HG03103 (cell line): ENCODE measurements at regions not wholly inside any gene's neighbourhood (a gene's known extent, or its start where the extent isn't known, plus 50 kb on each side); places are given as distances from the start of the nearest gene placed in this dataset.

Source experiments
- ATAC-seq: cut with Tn5 transposase; IDR thresholded peaks from one replicate; pipeline ENCODE4 v1.9.1; 2021; ENCODE audit warnings: low read depth; ENCODE audit not compliant: unreplicated experiment

- no peak for ATAC-seq
These were observed 230.5 kb downstream of the PIK3R1 start for GRCh38 chr5:68446070-68446357.

DNA sequence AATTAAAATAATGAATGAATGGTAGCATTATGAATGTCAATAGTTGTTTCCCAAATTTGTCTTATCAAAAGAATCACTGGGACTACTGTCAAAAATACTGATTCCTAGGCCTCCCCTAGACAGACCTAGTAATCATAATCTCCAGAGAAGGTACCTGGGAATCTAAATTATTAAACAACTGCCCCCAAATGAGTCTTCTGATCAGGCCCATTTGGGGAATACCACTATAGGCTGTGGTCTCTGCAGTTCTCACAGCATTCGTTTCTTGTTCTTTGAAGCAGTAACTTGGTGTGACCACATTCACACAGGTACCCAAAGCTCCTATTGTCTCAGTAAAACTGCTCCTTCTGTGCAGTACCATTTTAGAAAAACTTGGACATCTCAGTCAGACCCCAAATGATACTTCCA is 230.9 kb downstream of the PIK3R1 start:
- ATAC-seq, result no peak

GRCh38 chr5:68447136-68447929 is 231.8 kb downstream of the PIK3R1 start:
- no peak for ATAC-seq

DNA sequence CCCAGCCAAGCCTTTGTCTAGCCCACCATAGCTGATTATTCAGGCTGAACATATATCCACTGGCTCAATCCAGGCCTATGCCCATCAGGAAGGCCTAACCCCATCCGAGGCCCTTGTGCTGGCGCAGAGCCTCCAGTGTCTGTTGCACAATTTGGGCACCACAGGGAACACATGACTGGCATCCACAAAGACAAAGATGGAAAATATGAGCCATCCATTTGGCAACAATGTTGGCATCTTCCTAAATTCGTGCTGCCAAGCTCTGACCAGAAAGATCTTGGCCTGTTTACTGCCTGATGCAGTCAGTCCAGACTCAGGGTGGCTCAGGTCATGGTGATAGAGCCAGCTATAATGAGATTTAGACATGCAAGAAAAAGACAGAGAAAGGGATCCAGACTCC is 233.8 kb downstream of the PIK3R1 start:
- no peak for ATAC-seq

GRCh38 chr5:68450245-68450852 is 234.8 kb downstream of the PIK3R1 start:
- no peak for ATAC-seq

DNA sequence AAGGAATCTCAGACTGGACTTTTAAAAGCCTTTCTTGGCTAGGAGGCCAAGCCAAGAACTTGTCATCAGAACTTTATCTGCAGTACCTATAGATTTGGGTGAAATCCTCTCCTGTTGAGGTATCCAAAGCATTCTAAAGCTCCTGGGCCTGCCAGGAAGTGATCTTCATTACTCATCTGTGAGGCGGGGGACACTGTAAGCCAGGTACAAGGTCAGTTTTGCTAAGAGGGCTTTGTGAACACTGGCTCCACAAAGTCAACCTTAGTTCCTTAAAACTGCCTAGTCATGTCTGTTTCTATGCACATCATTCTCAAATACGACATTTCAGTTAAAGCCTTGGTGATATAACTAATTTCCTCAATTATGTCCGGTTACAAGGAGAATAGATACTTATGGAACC is 236.7 kb downstream of the PIK3R1 start:
- no peak for ATAC-seq

DNA sequence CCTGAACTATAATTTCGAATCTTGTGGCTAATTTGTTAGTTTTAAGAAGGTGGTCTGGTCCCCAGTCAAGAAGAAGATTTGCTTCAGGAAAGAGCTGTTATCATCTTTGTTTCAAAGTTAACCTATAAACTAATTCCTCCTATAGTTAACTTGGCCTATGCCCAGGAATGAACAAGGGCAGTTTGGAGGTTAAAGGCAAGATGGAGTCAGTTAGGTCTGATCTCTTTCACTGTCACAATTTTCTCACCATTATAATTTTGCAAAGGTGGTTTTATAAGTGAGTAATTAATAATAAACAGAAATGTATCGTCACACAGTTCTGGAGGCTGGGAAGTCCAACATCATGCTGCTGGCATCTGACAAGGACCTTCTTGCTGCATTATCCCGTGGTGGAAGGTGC is 238.6 kb downstream of the PIK3R1 start:
- ATAC-seq, result no peak

DNA sequence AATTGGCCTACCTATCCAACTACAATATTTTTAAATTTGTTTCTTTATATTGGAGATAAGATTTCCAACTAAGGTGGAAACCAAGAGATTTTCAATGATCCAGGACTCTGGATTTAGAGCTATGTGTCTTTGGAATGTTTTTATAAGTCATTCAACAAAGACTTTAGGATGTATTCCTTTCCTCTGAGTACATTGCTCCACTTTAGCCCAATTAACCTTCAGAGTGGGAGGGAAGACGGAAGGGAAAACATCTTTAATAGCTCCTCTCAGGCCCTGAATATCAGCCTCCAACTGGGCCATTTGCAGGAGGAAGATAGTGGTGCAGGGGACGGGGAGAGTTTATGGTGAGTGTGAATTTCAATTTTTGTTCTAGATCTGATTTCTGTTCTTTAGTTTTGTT is 239.2 kb downstream of the PIK3R1 start:
- ATAC-seq, result no peak

GRCh38 chr5:68455216-68455615 is 239.7 kb downstream of the PIK3R1 start:
- ATAC-seq, result no peak

- ATAC-seq, result no peak
These were observed 241.2 kb downstream of the PIK3R1 start for GRCh38 chr5:68456756-68457217.

DNA sequence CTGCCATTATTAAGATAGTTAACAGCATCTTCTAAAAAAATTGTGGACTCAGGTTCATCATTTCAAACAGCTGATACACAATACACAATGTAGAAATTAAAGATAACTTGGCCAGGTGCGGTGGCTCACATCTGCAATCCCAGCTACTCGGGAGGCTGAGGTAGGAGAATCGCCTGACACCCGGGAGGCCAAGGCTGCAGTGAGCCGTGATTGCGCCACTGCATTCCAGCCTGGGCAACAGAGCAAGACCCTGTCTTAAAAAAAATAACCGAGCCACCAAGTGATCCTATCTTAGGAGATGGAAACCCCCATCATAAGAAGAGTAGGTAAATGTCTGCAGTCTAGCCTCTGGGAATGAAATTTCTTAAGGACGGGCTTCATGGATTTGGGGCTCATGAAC is 241.7 kb downstream of the PIK3R1 start:
- ATAC-seq, result no peak

DNA sequence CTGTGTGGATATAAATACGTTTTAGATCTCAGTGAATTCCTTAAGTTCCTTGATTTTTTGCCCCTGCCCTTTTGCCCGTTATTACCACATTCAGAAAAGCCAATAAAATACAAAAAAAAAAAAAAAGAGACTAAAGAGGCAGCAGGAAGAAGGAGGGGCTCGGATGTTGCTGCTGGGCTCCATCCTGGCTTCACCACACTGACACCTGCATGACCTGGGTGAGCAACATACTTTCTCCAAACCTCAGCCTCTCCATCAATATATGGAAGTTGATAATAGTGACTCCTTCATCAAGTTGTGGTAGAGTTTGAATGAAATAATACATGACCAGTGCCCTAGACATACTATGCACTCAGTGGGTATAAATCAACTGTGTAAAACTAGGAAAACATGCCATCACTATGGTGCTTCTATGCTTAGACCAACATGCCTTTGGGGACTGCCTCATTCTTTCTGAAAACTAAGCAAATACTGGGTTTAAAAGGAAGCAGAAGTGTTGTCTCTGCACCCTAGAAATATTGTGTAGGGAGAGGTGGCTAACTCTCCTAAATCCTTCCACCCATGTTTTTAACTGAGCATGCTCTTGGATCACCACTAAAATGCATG is 243.0 kb downstream of the PIK3R1 start:
- no peak for ATAC-seq

- no peak for ATAC-seq
These were observed 243.7 kb downstream of the PIK3R1 start for GRCh38 chr5:68459093-68459809.

GRCh38 chr5:68459810-68460139 is 244.2 kb downstream of the PIK3R1 start:
- no peak for ATAC-seq

DNA sequence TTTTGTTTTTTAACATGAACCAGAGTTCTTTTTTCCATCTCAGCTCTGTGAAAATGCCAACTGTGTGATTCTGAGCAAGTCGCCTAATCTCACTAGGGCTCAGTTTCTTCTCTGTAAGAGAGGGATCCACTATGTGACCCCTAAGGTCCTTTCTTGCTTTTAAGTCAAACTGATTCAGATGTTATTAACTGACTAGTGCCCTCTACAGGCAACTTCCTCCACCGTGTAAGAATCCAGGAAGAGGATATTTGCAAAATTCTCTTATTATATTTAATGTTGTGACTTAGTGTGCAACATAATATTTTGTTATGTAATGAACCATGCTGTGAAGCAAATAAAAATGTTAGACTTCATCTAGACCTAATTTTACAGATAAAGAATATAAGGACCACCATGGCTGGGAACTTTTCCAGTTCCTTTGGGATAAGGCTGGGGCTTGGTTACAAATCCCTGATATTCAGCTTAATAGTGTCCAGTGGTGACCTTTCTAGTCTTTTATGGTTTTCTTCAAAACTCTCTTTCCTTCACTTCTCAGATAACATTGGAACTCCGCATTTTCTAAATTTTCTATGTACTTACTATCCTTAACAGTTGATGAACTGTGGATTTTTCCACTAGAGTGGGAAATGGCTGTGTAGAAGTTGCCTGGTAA is 244.7 kb downstream of the PIK3R1 start:
- ATAC-seq, result no peak

- no peak for ATAC-seq
These were observed 248.1 kb downstream of the PIK3R1 start for GRCh38 chr5:68463606-68464005.

GRCh38 chr5:68464424-68464823 is 248.9 kb downstream of the PIK3R1 start:
- peak; percentile 56 for ATAC-seq

DNA sequence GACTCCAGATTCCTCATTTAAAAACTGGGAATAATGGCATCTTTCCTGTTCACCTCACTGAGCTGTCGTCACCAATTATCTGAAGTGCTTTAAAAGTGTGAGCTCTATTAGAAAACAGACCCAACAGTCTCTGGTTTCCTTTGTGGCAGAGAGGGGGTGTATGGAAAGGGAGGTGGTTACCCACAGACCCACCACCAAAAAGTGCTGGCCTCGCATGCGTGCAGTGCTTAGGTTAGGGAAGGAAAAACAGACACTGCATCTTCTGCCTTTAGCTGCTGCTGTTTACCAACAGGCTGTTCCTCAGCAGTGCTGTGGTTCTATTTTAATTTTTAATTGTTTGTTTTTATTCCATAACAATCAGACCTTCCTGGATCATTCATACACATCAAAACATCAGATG is 249.6 kb downstream of the PIK3R1 start:
- ATAC-seq, result no peak

- no peak for ATAC-seq
These were observed 250.5 kb downstream of the PIK3R1 start for GRCh38 chr5:68465934-68466551.

DNA sequence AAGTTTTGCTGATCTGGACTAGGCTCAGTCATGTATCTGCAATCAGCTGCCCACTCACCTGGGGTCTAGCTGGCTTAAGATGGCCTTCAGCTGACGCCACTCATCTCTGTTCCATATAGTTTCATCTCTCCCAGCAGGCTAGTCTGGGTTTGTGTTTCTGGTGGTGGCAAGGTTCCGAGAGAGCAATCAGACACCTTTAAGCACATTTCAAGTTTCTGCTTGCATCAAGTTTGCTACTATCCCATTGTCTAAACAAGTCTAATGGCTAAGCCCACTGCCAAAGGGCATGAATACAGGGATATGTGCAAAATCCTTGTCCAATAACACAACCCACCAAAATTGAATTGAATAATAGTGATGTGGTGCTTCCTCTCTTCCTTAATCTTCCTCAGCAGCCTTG is 251.7 kb downstream of the PIK3R1 start:
- ATAC-seq, result no peak

- ATAC-seq, result no peak
These were observed 252.2 kb downstream of the PIK3R1 start for GRCh38 chr5:68467794-68468193.
